ENCODE measurements at regions not wholly inside any gene's neighbourhood (a gene's known extent, or its start where the extent isn't known, plus 50 kb on each side); places are given as distances from the start of the nearest gene placed in this dataset.

GRCh38 chr20:22352019-22352418 is 232.4 kb downstream of the FOXA2 start:
- no peak overlapping the region for H3K27ac ChIP-seq
- H3K36me3 ChIP-seq = no peaks in the 10 kb centered on the region
- no peaks in the 10 kb centered on the region for H3K4me1 ChIP-seq
- DNase-seq (ENCODE audit: extremely low spot score in 2 of 2) = no peak
- H3K27me3 ChIP-seq = no peaks in the 10 kb centered on the region
- intact Hi-C loops (cut with DNase I) = no loop called here
- H3K9me3 ChIP-seq = no peaks in the 10 kb centered on the region
- H3K4me3 ChIP-seq = no peak overlapping the region
- TF ChIP-seq CTCF (IDR thresholded peaks at IDR 0.05) (no peak), POLR2AphosphoS5 (IDR thresholded peaks at IDR 0.05; ENCODE audit: insufficient read depth in 1 of 2, low read depth in 1 of 2) (no peak), POLR2A (IDR thresholded peaks at IDR 0.05) (no peak)

GRCh38 chr20:22350624-22351023 is 233.7 kb downstream of the FOXA2 start:
- no peaks in the 10 kb centered on the region for H3K4me1 ChIP-seq
- intact Hi-C loops (cut with DNase I) = no loop called here
- H3K36me3 ChIP-seq = no peaks in the 10 kb centered on the region
- no peak for DNase-seq (ENCODE audit: extremely low spot score in 2 of 2)
- no peak overlapping the region for H3K27ac ChIP-seq
- H3K4me3 ChIP-seq = no peak overlapping the region
- H3K27me3 ChIP-seq = no peaks in the 10 kb centered on the region
- TF ChIP-seq CTCF (IDR thresholded peaks at IDR 0.05) (no peak), POLR2AphosphoS5 (IDR thresholded peaks at IDR 0.05; ENCODE audit: insufficient read depth in 1 of 2, low read depth in 1 of 2) (no peak), POLR2A (IDR thresholded peaks at IDR 0.05) (no peak)
- H3K9me3 ChIP-seq = no peaks in the 10 kb centered on the region

- H3K4me1 ChIP-seq = no peaks in the 10 kb centered on the region
- DNase-seq (ENCODE audit: extremely low spot score in 2 of 2) = no peak
- H3K4me3 ChIP-seq = no peak overlapping the region
- TF ChIP-seq POLR2A (IDR thresholded peaks at IDR 0.05) (no peak), CTCF (IDR thresholded peaks at IDR 0.05) (no peak), POLR2AphosphoS5 (IDR thresholded peaks at IDR 0.05; ENCODE audit: insufficient read depth in 1 of 2, low read depth in 1 of 2) (no peak)
- no peaks in the 10 kb centered on the region for H3K9me3 ChIP-seq
- H3K27me3 ChIP-seq = no peaks in the 10 kb centered on the region
- no peak overlapping the region for H3K27ac ChIP-seq
- intact Hi-C loops (cut with DNase I) = no loop called here
- no peaks in the 10 kb centered on the region for H3K36me3 ChIP-seq
Measured at GRCh38 chr20:22348010-22348409, 236.4 kb downstream of the FOXA2 start.

GRCh38 chr20:22346716-22347115 is 237.7 kb downstream of the FOXA2 start:
- TF ChIP-seq POLR2A (IDR thresholded peaks at IDR 0.05) (no peak), POLR2AphosphoS5 (IDR thresholded peaks at IDR 0.05; ENCODE audit: insufficient read depth in 1 of 2, low read depth in 1 of 2) (no peak)
- intact Hi-C loops (cut with DNase I) = no loop called here

GRCh38 chr20:22343612-22344011 is 240.8 kb downstream of the FOXA2 start:
- DNase-seq (ENCODE audit: extremely low spot score in 2 of 2) = no peak
- Histone ChIP-seq H3K27me3 (no peaks in the 10 kb centered on the region), H3K27ac (no peak overlapping the region), H3K4me1 (no peaks in the 10 kb centered on the region), H3K36me3 (no peaks in the 10 kb centered on the region), H3K9me3 (no peaks in the 10 kb centered on the region), H3K4me3 (no peak overlapping the region)
- intact Hi-C loops (cut with DNase I) = loop anchor here (5.0 kb wide), 1 partner anchor 339 kb away; no protein-coding TSS in a partner anchor
- TF ChIP-seq POLR2AphosphoS5 (IDR thresholded peaks at IDR 0.05; ENCODE audit: insufficient read depth in 1 of 2, low read depth in 1 of 2) = no peak
- TF ChIP-seq POLR2A (IDR thresholded peaks at IDR 0.05) = no peak
- no peak for TF ChIP-seq CTCF (IDR thresholded peaks at IDR 0.05)

More at GRCh38 chr20:22346716-22347115, 237.7 kb downstream of the FOXA2 start:
- no peaks in the 10 kb centered on the region for H3K27me3 ChIP-seq
- H3K36me3 ChIP-seq = no peaks in the 10 kb centered on the region
- H3K9me3 ChIP-seq = no peaks in the 10 kb centered on the region
- DNase-seq (ENCODE audit: extremely low spot score in 2 of 2) = no peak
- no peak overlapping the region for H3K4me3 ChIP-seq
- H3K27ac ChIP-seq = no peak overlapping the region
- H3K4me1 ChIP-seq = no peaks in the 10 kb centered on the region

Measured in vagina (tissue), 2 donors.